ENCODE measurements at regions not wholly inside any gene's neighbourhood (a gene's known extent, or its start where the extent isn't known, plus 50 kb on each side); places are given as distances from the start of the nearest gene placed in this dataset.
"Not testable (repeated sequence)": the region's sequence is repeated elsewhere in the genome, so short reads cannot be mapped to it uniquely, and the experiment has no call there.

- not testable (repeated sequence) for TF ChIP-seq POLR2AphosphoS2 (conservative IDR thresholded peaks at IDR 0.05; ENCODE audit: low read length); CBX8 (IDR thresholded peaks at IDR 0.05); POLR2A (IDR thresholded peaks at IDR 0.05; ENCODE audit: low read length); EP300 (IDR thresholded peaks at IDR 0.05); KDM5A (IDR thresholded peaks at IDR 0.05); CTCF (IDR thresholded peaks at IDR 0.05)
Measured at GRCh38 chr4:49588401-49588800, 602.3 kb downstream of the CWH43 start.

Data from A549 (cell line).